Body of pancreas (tissue), 4 donors: ENCODE measurements at regions not wholly inside any gene's neighbourhood (a gene's known extent, or its start where the extent isn't known, plus 50 kb on each side); places are given as distances from the start of the nearest gene placed in this dataset.

Experiments used
- CTCF ChIP-seq, 7 experiments: fragments of 450-650 bp in 4 of 7; fragments of 200-600 bp in 3 of 7; sonication (generic) in 3 of 7; IDR thresholded peaks; one replicate each; pipeline ENCODE4 v1.5.1; 2016 to 2019; ENCODE audit warnings: antibody characterized with exemption in 7 of 7
- POLR2A ChIP-seq, 3 donors: fragments of 450-650 bp; IDR thresholded peaks; one replicate each; pipeline ENCODE4 v1.6.1; 2016; ENCODE audit warnings: antibody characterized with exemption in 3 of 3, mild to moderate bottlenecking in 2 of 3

- no peak for TF ChIP-seq CTCF (IDR thresholded peaks at IDR 0.05)
- no peak for TF ChIP-seq POLR2A (IDR thresholded peaks at IDR 0.05)
Observed at GRCh38 chr4:133314991-133315390, 165.9 kb downstream of the PCDH10 start.
